ENCODE measurements at regions not wholly inside any gene's neighbourhood (a gene's known extent, or its start where the extent isn't known, plus 50 kb on each side); places are given as distances from the start of the nearest gene placed in this dataset.

- TF ChIP-seq CTCF (IDR thresholded peaks at IDR 0.05) (no peak), POLR2A (IDR thresholded peaks at IDR 0.05) (no peak)
Observed at GRCh38 chr10:128897401-128898129, 569.5 kb upstream of the MGMT start.
